MM.1S (cell line): ENCODE measurements at regions not wholly inside any gene's neighbourhood (a gene's known extent, or its start where the extent isn't known, plus 50 kb on each side); places are given as distances from the start of the nearest gene placed in this dataset.

Source experiments
- DNase-seq: peaks from one replicate; pipeline ENCODE4 v3.0.0-alpha.2; 2015
- H2AFZ ChIP-seq: fragments of 300-600 bp; sonication (generic); 2 replicates; pipeline ENCODE4 v1.6.0; 2016; ENCODE audit warnings: antibody characterized with exemption, low read length
- H3F3A ChIP-seq: fragments of 300-600 bp; sonication (generic); 2 replicates; pipeline ENCODE4 v1.6.1; 2016; ENCODE audit warnings: mild to moderate bottlenecking, antibody characterized with exemption, low read length, moderate library complexity, mixed read lengths; ENCODE audit not compliant: insufficient read depth
- H3K27ac ChIP-seq: fragments of 300-600 bp; sonication (generic); 2 replicates; pipeline ENCODE4 v1.5.1; 2016; ENCODE audit warnings: mild to moderate bottlenecking, low read length
- H3K27me3 ChIP-seq: fragments of 300-600 bp; sonication (generic); replicated peaks from 2 replicates; pipeline ENCODE4 v1.6.0; 2016; ENCODE audit warnings: low read length; ENCODE audit not compliant: insufficient read depth
- H3K36me3 ChIP-seq: fragments of 300-600 bp; sonication (generic); replicated peaks from 2 replicates; pipeline ENCODE4 v1.6.1; 2016; ENCODE audit warnings: mild to moderate bottlenecking, low read length, mixed read lengths; ENCODE audit not compliant: insufficient read depth
- H3K4me1 ChIP-seq: fragments of 300-600 bp; sonication (generic); 2 replicates; pipeline ENCODE4 v1.6.1; 2016; ENCODE audit warnings: low read length, mixed read lengths
- H3K4me2 ChIP-seq: fragments of 300-600 bp; sonication (generic); 2 replicates; pipeline ENCODE4 v1.6.0; 2016; ENCODE audit warnings: low read depth, low read length
- H3K4me3 ChIP-seq: fragments of 300-600 bp; sonication (generic); 2 replicates; pipeline ENCODE4 v1.5.1; 2016; ENCODE audit warnings: low read length, mixed read lengths
- H3K79me2 ChIP-seq: fragments of 300-600 bp; sonication (generic); 2 replicates; pipeline ENCODE4 v1.6.1; 2016; ENCODE audit warnings: mixed run types, low read length, mixed read lengths
- H3K9ac ChIP-seq: fragments of 300-600 bp; sonication (generic); 2 replicates; pipeline ENCODE4 v1.6.1; 2016; ENCODE audit warnings: low read length, mixed read lengths
- H3K9me2 ChIP-seq: fragments of 300-600 bp; sonication (generic); replicated peaks from 2 replicates; pipeline ENCODE4 v1.6.1; 2016; ENCODE audit warnings: mild to moderate bottlenecking, low read length, mixed read lengths; ENCODE audit not compliant: insufficient read depth
- H3K9me3 ChIP-seq: fragments of 300-600 bp; sonication (generic); replicated peaks from 2 replicates; pipeline ENCODE4 v1.6.1; 2016; ENCODE audit warnings: mild to moderate bottlenecking, low read length, mixed read lengths; ENCODE audit not compliant: insufficient read depth
- H4K20me1 ChIP-seq: fragments of 300-600 bp; sonication (generic); 2 replicates; pipeline ENCODE4 v1.6.1; 2016; ENCODE audit warnings: mild to moderate bottlenecking, low read length, moderate library complexity, mixed read lengths; ENCODE audit not compliant: insufficient read depth
- CTCF ChIP-seq: fragments of 300-600 bp; sonication (generic); IDR thresholded peaks from 2 replicates; pipeline ENCODE4 v1.5.1; 2016; ENCODE audit warnings: antibody characterized with exemption, low read length, mixed read lengths
- EZH2 ChIP-seq: fragments of 300-600 bp; sonication (generic); optimal IDR thresholded peaks from 2 replicates; pipeline ENCODE3; 2017; ENCODE audit warnings: low read depth, mild to moderate bottlenecking, antibody characterized with exemption, low read length, mixed read lengths
- EZH2phosphoT487 ChIP-seq: fragments of 300-600 bp; sonication (generic); IDR thresholded peaks from 2 replicates; pipeline ENCODE4 v1.6.1; 2018; ENCODE audit warnings: antibody characterized with exemption, low read length

GRCh38 chr10:79004311-79004710 is 64.5 kb upstream of the ZMIZ1 start:
- peaks cover 10% of the 10 kb centered on the region; the same call in 1 of the 2 replicates for H3K4me1 ChIP-seq
- H3K9ac ChIP-seq = no peak overlapping the region
- H4K20me1 ChIP-seq = no peaks in the 10 kb centered on the region
- H3K27ac ChIP-seq = no peak overlapping the region
- H3K9me3 ChIP-seq = no peaks in the 10 kb centered on the region
- no peaks in the 10 kb centered on the region for H3F3A ChIP-seq
- no peaks in the 10 kb centered on the region for H3K9me2 ChIP-seq
- TF ChIP-seq EZH2phosphoT487 (no peak), EZH2 (no peak), CTCF (no peak)
- no peaks in the 10 kb centered on the region for H3K79me2 ChIP-seq
- no peak for DNase-seq
- H2AFZ ChIP-seq = no peak overlapping the region
- H3K4me2 ChIP-seq = no peak overlapping the region
- no peaks in the 10 kb centered on the region for H3K27me3 ChIP-seq
- H3K4me3 ChIP-seq = no peak overlapping the region
- no peaks in the 10 kb centered on the region for H3K36me3 ChIP-seq

DNA sequence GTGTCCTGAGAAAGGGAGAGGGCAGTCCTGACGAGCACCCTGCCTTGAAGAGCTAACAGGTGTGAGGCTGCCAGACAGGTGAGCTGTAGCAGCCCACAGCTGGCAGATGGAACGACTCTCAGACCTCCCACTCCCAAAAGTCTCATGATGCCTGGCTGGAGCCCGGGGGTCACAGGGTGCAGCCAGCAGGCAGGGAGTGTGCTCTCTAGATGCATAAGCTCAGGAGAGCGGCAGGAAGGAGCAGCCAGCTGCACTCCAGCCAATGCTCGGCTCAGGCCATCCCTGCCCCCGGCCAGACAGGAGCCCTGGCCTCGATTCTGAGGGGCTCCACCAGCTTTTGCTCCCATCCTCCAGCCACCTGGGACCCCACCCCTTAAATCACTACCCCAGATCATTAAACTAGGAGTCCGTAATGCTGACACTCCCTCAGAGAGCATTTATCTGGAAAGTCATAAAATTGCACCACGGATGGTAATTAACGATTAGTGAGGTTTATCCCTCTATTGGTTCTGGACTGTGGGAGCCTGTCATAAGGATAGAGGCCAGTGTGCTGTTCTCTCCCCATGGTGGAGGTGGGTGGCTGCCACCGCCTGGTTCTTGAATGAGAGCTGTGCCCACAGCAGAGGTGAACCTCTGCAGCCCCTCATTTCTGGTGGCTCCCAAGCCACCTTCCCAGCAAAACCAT is 63.5 kb upstream of the ZMIZ1 start:
- H3K4me3 ChIP-seq = no peak overlapping the region
- no peaks in the 10 kb centered on the region for H3K9me3 ChIP-seq
- H3K36me3 ChIP-seq = no peaks in the 10 kb centered on the region
- peaks cover 10% of the 10 kb centered on the region; the same call in 1 of the 2 replicates for H3K4me1 ChIP-seq
- no peak for DNase-seq
- no peaks in the 10 kb centered on the region for H3K79me2 ChIP-seq
- no peak overlapping the region for H2AFZ ChIP-seq
- no peaks in the 10 kb centered on the region for H3F3A ChIP-seq
- H3K9me2 ChIP-seq = no peaks in the 10 kb centered on the region
- TF ChIP-seq CTCF (no peak), EZH2phosphoT487 (no peak), EZH2 (no peak)
- no peak overlapping the region for H3K4me2 ChIP-seq
- H3K9ac ChIP-seq = no peak overlapping the region
- H3K27me3 ChIP-seq = no peaks in the 10 kb centered on the region
- no peaks in the 10 kb centered on the region for H4K20me1 ChIP-seq
- H3K27ac ChIP-seq = no peak overlapping the region

GRCh38 chr10:79007018-79007417 is 61.7 kb upstream of the ZMIZ1 start:
- peaks cover 10% of the 10 kb centered on the region; the same call in 1 of the 2 replicates for H3K4me1 ChIP-seq
- no peaks in the 10 kb centered on the region for H3K36me3 ChIP-seq
- no peak overlapping the region for H3K27ac ChIP-seq

More at GRCh38 chr10:79007018-79007417, 61.7 kb upstream of the ZMIZ1 start:
- Histone ChIP-seq H3F3A (no peaks in the 10 kb centered on the region), H2AFZ (no peak overlapping the region), H3K4me2 (no peak overlapping the region), H4K20me1 (no peaks in the 10 kb centered on the region), H3K9me2 (no peaks in the 10 kb centered on the region), H3K4me3 (no peak overlapping the region), H3K9me3 (no peaks in the 10 kb centered on the region), H3K27me3 (no peaks in the 10 kb centered on the region), H3K79me2 (no peaks in the 10 kb centered on the region), H3K9ac (no peak overlapping the region)
- TF ChIP-seq CTCF = no peak
- DNase-seq = no peak
